MG63 (cell line): ENCODE measurements at regions not wholly inside any gene's neighbourhood (a gene's known extent, or its start where the extent isn't known, plus 50 kb on each side); places are given as distances from the start of the nearest gene placed in this dataset.
A peak's percentile ranks its signal among the peaks of the same experiment; 100 is the strongest.

Source experiments
- DNase-seq: peaks from one replicate; pipeline ENCODE4 v3.0.0-alpha.2; 2020
- H3K27me3 ChIP-seq: fragments of 250-450 bp; sonication (Bioruptor Pico); 2 replicates; pipeline ENCODE4 v1.5.1; 2020; ENCODE audit warnings: mild to moderate bottlenecking, moderate library complexity
- H3K36me3 ChIP-seq: fragments of 250-450 bp; sonication (Bioruptor Pico); 2 replicates; pipeline ENCODE4 v1.5.1; 2020; ENCODE audit warnings: mild to moderate bottlenecking, moderate library complexity
- H3K4me3 ChIP-seq: fragments of 250-450 bp; sonication (Bioruptor Pico); 2 replicates; pipeline ENCODE4 v1.5.1; 2020; ENCODE audit warnings: mild to moderate bottlenecking, moderate library complexity
- H3K9me3 ChIP-seq: fragments of 250-450 bp; sonication (Bioruptor Pico); 2 replicates; pipeline ENCODE4 v1.5.1; 2020; ENCODE audit warnings: mild to moderate bottlenecking, moderate library complexity

GRCh38 chr1:38474738-38475623 is 384.6 kb downstream of the RRAGC start:
- Histone ChIP-seq H3K36me3 (no peaks in the 10 kb centered on the region), H3K27me3 (peaks cover 7% of the 10 kb centered on the region), H3K4me3 (no peak overlapping the region), H3K9me3 (0 out of 2 replicates have a peak, but pooled peaks cover 3% of the 10 kb centered on the region)
- DNase-seq = no peak

DNA sequence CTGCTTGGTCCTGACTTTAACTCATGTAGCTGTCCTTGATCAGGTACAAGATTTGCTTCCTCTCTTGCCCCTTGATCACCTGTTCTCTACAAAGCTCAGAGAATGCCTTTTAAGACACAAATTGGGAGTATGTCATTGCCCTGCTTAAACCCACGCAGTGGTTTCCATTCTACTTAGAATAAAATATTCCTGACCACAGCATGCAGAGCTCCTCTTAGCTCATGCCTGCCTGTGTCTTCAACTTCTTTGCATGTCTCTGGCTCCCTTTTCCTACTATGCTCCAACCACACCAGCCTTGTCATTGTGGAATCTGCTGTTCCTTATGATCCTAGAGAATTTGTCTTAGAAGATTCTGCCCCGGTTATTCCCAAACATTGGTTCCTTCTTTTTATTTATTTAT is 393.1 kb downstream of the RRAGC start:
- DNase-seq = no peak
- Histone ChIP-seq H3K4me3 (no peak overlapping the region), H3K36me3 (no peaks in the 10 kb centered on the region), H3K27me3 (peaks cover 4% of the 10 kb centered on the region), H3K9me3 (0 out of 2 replicates have a peak, but pooled peaks cover 3% of the 10 kb centered on the region)

DNA sequence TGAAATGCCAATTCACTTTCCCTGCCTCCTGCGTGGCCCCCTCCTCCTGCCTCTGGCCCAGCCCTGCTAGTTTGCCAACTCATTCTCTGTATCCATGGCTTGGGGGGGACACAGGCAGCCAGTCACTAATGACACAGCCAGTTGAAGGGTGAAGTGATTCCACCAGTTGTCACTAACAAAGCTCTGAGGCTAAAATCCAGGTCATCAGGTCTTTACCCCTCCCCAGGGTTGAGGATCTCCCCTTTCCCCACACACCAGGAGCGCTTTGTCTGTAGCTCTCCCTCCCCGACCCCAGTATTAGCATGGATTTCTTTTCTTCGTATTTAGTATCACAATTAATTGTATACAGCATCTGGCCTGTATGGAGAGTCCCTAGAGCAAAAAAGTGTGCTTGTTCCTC is 394.1 kb downstream of the RRAGC start:
- 0 out of 2 replicates have a peak, but pooled peaks cover 2% of the 10 kb centered on the region for H3K9me3 ChIP-seq
- H3K27me3 ChIP-seq = no peaks in the 10 kb centered on the region; the same call in 1 of the 2 replicates
- H3K36me3 ChIP-seq = no peaks in the 10 kb centered on the region
- no peak for DNase-seq
- H3K4me3 ChIP-seq = no peak overlapping the region

DNA sequence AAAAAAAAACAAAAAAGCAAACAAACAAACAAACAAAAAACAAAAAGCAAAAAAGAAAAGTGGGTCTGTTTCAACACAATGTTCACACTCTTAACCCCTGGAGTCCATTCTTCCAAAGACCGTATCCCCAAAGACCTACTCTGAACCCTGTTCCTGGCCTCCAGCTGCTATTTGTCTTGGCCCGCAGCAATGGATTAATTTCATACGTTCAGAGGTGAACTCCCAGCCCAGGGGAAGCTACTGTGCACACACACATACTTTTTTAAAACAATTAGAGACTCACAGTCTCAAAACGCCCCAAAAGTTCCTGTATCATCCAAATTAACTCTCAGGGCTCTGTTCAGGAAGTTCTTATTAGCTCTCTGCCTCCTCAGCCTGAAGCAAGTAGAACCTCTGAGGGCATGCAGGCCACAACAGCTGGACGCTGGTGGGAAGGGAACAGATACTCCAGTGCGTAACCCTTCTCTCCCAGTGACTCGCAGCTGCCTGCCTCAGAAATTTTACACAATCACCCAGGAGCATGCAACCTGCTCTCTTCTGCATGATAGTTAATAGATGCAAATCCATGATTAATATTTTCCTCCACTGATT is 395.4 kb downstream of the RRAGC start:
- no peak for DNase-seq
- no peak overlapping the region for H3K4me3 ChIP-seq
- no peaks in the 10 kb centered on the region for H3K36me3 ChIP-seq
- no peaks in the 10 kb centered on the region; the same call in 1 of the 2 replicates for H3K27me3 ChIP-seq
- no peaks in the 10 kb centered on the region for H3K9me3 ChIP-seq

- H3K4me3 ChIP-seq = no peak overlapping the region
- DNase-seq = no peak
- H3K36me3 ChIP-seq = no peaks in the 10 kb centered on the region
- no peaks in the 10 kb centered on the region; the same call in 1 of the 2 replicates for H3K27me3 ChIP-seq
- no peaks in the 10 kb centered on the region for H3K9me3 ChIP-seq
These were observed 396.5 kb downstream of the RRAGC start for GRCh38 chr1:38463074-38463473.

- no peaks in the 10 kb centered on the region for H3K27me3 ChIP-seq
- no peaks in the 10 kb centered on the region for H3K9me3 ChIP-seq
- no peaks in the 10 kb centered on the region for H3K36me3 ChIP-seq
- DNase-seq = no peak
- H3K4me3 ChIP-seq = no peak overlapping the region
These were observed 403.1 kb downstream of the RRAGC start for GRCh38 chr1:38456531-38456876.

- H3K4me3 ChIP-seq = no peak overlapping the region
- no peak for DNase-seq
- no peaks in the 10 kb centered on the region for H3K27me3 ChIP-seq
- no peaks in the 10 kb centered on the region for H3K36me3 ChIP-seq
- H3K9me3 ChIP-seq = no peaks in the 10 kb centered on the region
These were observed 403.6 kb downstream of the RRAGC start for GRCh38 chr1:38455829-38456530.

DNA sequence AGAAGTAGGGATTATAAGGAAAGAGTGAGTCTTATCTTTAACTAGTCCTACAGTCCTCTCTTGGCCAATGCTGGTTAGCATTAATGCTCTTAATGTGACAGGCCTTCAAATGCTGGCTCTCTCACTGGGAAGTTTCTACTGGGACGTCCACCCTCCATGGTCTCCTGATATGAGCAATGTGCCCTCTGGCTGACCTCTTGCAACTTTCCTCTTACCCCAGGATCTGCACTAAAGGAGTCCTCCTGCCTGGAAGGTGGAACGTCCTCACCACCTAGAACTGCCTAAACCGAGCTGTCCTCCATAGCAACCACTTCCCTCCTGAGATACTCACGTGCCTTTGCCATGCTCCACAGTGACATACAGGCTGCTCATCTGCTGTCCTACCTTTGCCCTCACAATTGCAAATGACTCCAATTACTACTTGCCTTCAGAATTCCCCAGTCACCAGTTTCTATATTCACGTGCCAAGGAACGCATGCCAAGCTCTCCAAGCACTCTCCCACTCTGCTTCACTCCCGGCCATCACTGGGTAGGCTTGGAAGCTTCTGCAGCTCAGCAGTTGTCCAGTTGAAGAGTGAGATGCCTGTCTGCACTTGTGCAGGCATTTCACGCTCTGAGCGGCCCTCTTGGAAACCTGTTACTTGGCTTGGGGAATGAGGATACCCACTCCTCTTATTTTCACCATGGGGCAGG is 404.7 kb downstream of the RRAGC start:
- no peaks in the 10 kb centered on the region for H3K27me3 ChIP-seq

DNA sequence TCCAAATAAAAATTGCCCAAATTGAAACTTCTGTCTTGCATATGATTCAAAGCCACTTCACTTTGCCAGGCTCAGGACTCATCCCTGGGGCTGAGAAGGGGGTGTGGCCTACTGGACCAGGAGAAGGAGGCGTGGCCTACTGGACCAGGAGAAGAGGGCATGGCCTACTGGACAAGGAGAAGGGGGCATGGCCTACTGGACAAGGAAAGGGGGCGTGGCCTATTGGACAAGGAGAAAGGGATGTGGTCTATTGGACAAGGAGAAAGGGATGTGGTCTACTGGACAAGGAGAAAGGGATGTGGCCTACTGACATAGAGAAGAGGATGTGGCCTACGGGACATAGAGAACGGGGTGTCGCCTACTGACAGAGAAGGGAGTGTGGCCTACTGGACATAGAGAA is 405.3 kb downstream of the RRAGC start:
- peak; percentile 25 for DNase-seq
- Histone ChIP-seq H3K36me3 (no peaks in the 10 kb centered on the region), H3K4me3 (no peak overlapping the region), H3K27me3 (no peaks in the 10 kb centered on the region), H3K9me3 (no peaks in the 10 kb centered on the region)

More for the DNA sequence above, 404.7 kb downstream of the RRAGC start:
- H3K36me3 ChIP-seq = no peaks in the 10 kb centered on the region
- no peak overlapping the region for H3K4me3 ChIP-seq
- no peak for DNase-seq
- H3K9me3 ChIP-seq = no peaks in the 10 kb centered on the region

DNA sequence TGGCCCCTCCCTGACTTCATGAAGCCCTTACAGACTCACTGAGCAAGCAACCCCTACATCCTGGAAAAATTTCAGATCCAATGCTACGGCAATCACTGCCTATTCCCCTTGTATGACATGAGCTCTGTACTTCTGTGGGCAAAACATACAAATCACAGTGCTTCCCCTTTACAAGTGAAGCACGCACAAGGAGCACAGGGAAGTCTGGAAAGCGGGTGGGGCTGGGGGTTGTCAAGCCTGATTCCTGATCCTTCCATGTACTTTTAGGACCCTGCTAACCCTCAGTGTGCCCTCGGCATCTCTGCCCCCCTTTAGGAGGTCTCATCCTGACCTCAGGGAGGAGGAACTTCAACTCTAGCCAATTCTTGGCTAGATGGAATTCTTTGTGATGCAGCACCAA is 405.7 kb upstream of the POU3F1 start:
- no peak for DNase-seq
- Histone ChIP-seq H3K9me3 (no peaks in the 10 kb centered on the region), H3K36me3 (no peaks in the 10 kb centered on the region), H3K4me3 (no peak overlapping the region), H3K27me3 (no peaks in the 10 kb centered on the region)

GRCh38 chr1:38451541-38451993 is 405.0 kb upstream of the POU3F1 start:
- no peaks in the 10 kb centered on the region for H3K36me3 ChIP-seq

GRCh38 chr1:38448893-38449292 is 402.3 kb upstream of the POU3F1 start:
- no peak overlapping the region for H3K4me3 ChIP-seq
- DNase-seq = no peak
- H3K9me3 ChIP-seq = no peaks in the 10 kb centered on the region
- no peaks in the 10 kb centered on the region for H3K36me3 ChIP-seq
- no peaks in the 10 kb centered on the region for H3K27me3 ChIP-seq

More at GRCh38 chr1:38451541-38451993, 405.0 kb upstream of the POU3F1 start:
- H3K4me3 ChIP-seq = no peak overlapping the region
- DNase-seq = peak; percentile 53
- no peaks in the 10 kb centered on the region for H3K27me3 ChIP-seq
- no peaks in the 10 kb centered on the region for H3K9me3 ChIP-seq

- H3K4me3 ChIP-seq = no peak overlapping the region
- H3K9me3 ChIP-seq = no peaks in the 10 kb centered on the region
- H3K27me3 ChIP-seq = no peaks in the 10 kb centered on the region
- no peaks in the 10 kb centered on the region for H3K36me3 ChIP-seq
- DNase-seq = no peak
These were observed 400.3 kb upstream of the POU3F1 start for GRCh38 chr1:38446936-38447335.

DNA sequence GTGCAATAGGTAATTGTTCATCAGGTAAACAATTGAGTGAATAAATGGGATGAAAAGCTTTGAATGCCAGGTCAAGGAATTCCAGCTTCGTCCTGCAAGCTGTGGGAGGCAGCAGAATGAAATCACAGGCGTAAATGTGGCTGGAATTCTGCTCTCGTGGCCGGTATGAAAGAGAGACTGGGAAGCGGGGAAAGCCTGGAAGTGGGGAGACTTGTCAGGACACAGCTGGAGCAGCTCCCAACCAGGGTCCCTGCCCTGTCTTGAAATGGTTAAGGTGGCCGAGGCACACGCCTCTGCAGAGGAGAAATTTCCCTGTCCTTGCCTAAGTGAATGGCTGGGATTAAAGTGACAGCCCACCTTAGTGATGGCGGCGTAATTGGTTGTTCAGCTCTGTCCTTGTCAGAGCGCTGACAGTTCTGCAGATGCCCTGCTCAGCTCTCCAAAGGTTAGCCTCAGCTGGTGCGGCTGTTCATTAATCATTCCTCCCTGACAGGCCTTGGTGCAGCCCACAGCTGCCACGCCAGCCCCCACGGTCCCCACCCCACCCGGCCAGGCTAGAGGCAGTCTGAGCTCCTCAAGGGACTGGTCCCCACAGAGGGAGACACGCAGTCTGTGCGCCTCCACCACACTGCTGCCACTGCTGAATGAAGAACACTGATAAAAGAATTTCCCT is 398.3 kb upstream of the POU3F1 start:
- no peak for DNase-seq
- Histone ChIP-seq H3K4me3 (no peak overlapping the region), H3K9me3 (0 out of 2 replicates have a peak, but pooled peaks cover 2% of the 10 kb centered on the region), H3K27me3 (no peaks in the 10 kb centered on the region), H3K36me3 (no peaks in the 10 kb centered on the region)

- H3K27me3 ChIP-seq = no peaks in the 10 kb centered on the region
- H3K4me3 ChIP-seq = no peak overlapping the region
- DNase-seq = peak; percentile 73
- H3K36me3 ChIP-seq = no peaks in the 10 kb centered on the region
- H3K9me3 ChIP-seq = 0 out of 2 replicates have a peak, but pooled peaks cover 2% of the 10 kb centered on the region
These were observed 397.7 kb upstream of the POU3F1 start for GRCh38 chr1:38444311-38444710.

- Histone ChIP-seq H3K27me3 (peaks cover 5% of the 10 kb centered on the region; the same call in 1 of the 2 replicates), H3K4me3 (no peak overlapping the region), H3K36me3 (no peaks in the 10 kb centered on the region), H3K9me3 (0 out of 2 replicates have a peak, but pooled peaks cover 2% of the 10 kb centered on the region)
- no peak for DNase-seq
These were observed 393.8 kb upstream of the POU3F1 start for GRCh38 chr1:38440402-38440801.
